Muscle of arm (tissue), 1 donor: ENCODE measurements at regions not wholly inside any gene's neighbourhood (a gene's known extent, or its start where the extent isn't known, plus 50 kb on each side); places are given as distances from the start of the nearest gene placed in this dataset.
"Not testable (repeated sequence)": the region's sequence is repeated elsewhere in the genome, so short reads cannot be mapped to it uniquely, and the experiment has no call there.

ENCODE experiments used
- DNase-seq: peaks from one replicate; pipeline ENCODE4 v3.0.0-alpha.2; 2013

GRCh38 chr18:71249791-71250190 lies 960.9 kb downstream of the SOCS6 start:
- DNase-seq: no peak

DNA sequence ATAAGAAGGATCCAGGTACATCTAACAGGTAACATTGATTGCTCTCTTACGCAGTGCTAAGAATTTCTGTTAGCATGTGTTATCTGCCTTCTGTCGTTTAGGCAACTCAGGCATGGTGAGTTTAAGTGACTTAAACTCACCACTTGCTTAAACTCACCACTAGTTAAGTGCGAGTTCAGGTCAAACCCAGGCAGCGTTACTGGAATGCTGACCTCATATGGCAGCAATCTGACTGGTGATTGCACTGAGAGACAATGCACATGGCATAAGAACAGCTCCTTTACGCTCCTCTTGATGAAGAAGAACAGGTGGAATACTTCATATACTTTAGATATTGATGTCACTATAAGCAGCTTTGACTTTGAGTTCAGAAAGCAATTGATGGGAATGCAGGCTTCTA lies 954.1 kb downstream of the SOCS6 start:
- DNase-seq: no peak

DNA sequence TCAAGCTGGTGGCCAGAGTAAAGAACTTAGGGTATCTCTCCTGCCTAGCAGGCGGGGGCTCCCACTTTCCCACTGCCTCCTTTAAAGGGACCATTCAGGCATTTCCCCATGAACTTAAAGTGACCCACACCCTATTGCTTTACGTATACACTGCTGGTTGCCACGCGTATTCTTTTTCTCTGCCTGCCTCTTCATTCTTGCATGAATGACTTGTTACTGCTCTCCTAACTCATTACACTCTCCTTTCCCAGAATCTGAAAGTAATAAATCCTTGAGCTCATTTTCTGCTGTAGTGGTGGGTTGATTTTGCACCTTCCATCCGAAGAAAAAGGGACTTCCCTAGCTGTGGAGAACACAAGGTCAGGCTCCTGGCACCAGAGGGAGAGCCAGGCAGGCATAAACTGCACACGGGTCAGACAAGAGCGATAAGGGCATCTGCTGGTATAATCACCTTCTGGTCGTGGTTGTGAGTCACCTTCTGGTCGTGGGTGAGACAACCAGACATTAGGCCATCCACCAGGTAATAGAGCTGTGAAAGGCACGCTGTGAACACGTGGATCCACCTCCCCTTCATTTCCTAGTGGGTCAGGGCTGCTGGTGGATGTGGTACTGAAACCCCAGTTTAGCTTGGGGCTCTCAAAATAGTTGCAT lies 950.3 kb downstream of the SOCS6 start:
- DNase-seq: no peak

GRCh38 chr18:71237641-71238040 lies 948.8 kb downstream of the SOCS6 start:
- no peak for DNase-seq

DNA sequence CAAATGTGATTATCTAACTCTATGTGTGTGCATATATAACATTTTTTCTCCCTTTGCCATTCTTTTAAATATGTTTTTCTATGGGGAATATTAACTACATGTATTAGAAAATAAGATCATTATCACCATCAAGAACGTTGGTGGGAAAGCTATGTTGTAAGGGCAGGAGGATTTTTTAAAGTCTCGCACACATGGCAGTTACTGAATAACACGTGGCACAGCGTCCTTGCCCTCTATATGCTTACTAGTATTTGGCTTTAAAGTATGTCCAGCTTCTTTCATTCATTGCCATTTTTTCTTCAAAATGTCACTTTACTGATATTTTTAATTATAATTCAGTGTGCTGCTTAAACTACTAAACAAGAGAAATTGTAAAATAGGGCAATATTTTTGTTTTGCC lies 944.3 kb downstream of the SOCS6 start:
- no peak for DNase-seq

GRCh38 chr18:71223486-71223885 lies 934.6 kb downstream of the SOCS6 start:
- DNase-seq: no peak

DNA sequence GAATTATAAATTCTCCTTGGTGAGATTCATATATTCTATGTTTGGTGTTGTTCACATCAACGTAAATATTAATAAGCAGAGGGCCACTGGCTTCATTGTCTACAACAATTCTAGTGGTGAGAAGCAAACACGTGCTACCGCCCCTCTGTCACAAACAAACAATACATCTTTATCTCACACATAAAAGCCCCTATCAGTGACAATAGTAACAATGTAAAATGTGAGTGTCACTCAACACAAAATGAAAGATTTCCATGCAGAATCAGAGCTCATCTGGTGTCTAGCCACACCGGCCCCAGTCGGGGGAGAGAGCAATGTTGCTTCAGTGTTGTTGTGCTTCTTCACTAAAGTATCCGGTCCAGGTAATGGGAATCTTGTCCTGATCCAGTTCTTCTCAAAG lies 932.6 kb downstream of the SOCS6 start:
- no peak for DNase-seq

- not testable (repeated sequence) for DNase-seq
Measured at GRCh38 chr18:71212739-71213138, 923.9 kb downstream of the SOCS6 start.

DNA sequence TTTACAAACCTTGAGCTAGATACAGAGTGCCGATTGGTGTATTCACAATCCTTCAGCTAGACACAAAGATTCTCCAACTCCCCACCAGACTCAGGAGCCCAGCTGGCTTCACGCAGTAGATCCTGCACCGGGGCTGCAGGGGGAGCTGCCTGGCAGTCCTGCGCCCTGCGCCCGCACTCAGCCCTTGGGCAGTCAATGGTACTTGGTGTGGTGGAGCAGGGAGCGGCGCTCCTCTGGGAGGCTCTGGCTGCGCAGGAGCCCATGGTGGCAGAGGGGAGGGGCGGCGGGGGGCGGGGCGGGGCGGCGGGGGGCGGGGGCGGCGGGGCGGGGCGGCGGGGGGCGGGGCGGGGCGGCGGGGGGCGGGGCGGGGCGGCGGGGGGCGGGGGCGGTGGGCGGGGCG lies 923.4 kb downstream of the SOCS6 start:
- no peak for DNase-seq

- DNase-seq: no peak
Measured at GRCh38 chr18:71209944-71210343, 921.1 kb downstream of the SOCS6 start.

DNA sequence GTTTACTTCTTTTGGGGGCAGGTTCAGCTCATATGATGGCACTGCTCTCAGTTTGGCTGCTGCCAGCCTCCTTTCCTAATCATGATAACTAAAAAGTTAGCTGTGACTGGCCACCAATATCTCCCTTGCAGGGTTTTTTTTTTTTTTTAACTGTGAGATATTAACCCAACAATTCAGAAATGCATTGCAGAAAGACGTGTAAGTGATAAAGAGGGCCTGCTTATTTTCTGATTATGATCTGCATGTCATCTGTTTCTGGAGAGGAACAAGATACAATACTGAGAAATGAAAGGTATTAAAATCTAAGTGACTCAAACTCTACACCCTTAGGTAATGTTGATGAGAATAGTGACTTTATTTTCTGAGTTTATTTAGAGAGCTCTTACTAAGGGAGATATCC lies 905.6 kb downstream of the SOCS6 start:
- DNase-seq: no peak

GRCh38 chr18:71189581-71189980 lies 900.7 kb downstream of the SOCS6 start:
- DNase-seq: no peak

DNA sequence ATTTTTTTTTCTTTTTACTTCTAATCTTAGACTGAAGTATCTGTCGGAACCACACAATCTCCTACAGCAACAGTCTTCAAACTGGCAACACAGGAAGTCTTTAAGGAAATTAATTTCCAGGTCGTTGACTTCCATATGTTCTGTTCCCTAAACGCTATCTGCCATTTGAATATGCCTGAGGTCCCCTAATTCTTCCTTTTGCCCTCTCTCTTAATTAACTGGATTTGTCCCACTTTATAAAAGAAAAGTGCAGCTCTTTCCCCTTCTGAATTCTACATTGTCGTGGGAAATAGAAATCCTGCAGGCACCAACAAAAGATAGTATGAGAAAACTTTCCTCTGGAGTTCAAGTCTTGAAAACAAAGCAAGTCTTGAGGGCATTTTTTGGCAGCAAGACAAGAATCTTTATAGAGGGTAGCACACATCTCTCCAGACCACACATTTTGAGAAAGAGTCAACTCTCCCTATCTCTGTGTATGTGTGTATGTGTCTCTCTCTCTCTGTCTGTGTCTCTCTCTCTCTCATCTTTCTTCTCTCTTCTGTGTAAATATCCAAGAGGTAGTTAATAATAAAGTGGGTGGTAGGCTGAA lies 879.8 kb downstream of the SOCS6 start:
- DNase-seq: no peak

DNA sequence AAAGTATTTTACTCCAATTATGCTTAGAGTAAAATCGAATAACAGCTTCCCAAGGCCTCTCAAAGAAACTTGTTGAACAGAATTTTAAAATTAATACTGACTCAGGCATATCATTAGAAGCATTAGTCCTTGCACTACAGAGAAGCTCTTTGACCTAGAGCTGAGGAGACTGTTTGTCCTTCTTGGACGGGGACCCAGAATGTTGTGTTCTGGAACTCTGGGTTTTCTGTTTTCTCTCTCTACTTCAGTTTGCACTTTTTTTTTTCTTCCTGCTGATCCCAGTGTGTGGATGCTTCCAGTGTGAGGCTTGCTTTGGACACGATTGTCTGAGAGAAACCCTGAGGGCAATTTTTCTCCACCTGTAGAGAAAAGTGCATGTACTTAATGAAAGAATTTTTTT lies 847.6 kb downstream of the SOCS6 start:
- DNase-seq: no peak

DNA sequence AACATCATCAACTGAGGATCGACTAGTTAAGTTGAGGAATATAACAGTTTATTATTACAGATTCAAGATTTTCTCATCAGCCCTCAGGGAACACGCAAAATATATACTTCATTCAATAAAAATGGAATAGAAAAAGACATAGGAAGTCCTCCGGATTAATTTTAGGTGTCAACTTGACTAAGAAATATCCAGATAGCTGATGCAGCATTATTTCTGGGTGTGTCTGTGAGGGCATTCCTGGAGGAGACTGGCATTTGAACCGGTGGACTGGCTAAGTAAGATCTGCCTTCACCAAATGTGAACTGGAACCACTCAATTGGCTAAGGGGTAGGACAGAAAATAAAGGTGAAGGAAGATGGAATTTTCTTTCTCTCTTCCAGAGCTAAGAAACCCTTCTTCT lies 845.3 kb downstream of the SOCS6 start:
- DNase-seq: no peak

- no peak for DNase-seq
Measured at GRCh38 chr18:71131918-71132317, 843.1 kb downstream of the SOCS6 start.

DNA sequence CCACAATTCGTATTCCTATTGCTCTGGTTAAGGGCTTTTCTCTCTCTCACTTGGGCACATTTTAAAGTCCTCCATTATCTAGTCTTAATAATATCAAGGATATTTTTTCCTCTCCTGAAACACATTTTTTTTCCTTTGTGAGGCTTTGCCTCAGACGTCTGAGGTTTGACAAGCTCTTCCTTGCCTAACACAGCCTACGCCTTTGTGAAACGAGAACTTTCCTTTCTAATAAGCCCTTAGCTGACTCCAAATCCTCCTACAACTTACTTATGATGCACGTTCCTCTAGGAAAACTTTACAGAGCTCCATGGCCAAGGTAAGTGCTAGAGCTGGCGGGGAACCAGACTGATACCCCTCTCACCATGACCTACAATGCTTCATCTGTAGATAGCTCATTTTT lies 841.5 kb downstream of the SOCS6 start:
- DNase-seq: no peak

- DNase-seq: no peak
Measured at GRCh38 chr18:71125581-71125980, 836.7 kb downstream of the SOCS6 start.

DNA sequence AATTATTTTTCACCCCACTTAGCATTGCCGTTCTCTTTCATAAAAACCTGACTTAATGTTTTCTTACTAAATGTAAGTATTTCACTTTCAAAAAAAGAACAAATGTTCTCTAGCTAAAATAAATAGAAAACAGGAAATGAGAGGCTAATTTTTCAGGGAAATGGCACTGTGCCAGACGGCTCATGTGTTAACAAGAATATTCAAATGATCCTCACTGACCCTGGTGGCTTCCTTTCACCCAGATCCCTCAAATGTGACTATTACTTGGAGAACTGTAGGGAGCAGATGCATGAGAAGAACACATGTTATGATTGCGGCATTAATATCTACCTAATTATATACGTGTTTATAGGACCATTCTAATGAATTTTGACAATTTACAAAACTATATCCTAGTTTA lies 827.7 kb downstream of the SOCS6 start:
- DNase-seq: no peak

DNA sequence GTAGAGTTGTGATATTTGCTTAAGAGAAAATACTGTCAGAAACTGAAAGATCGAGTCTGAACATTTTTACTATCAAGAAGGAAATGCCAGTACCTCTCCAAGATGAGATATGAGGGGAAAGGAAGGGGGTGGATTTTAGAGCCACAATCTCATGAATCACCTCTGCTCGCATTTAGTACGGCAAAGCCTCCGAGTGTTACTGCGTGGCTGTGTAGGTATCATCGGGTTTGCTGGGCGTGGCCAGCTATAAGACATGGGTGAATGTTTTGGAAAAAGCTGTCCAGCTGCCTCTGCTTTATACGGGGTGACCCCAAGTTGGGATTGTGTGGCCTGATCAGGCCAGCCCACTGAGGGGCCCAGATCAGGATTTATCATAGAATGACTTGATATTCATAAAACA lies 826.4 kb downstream of the SOCS6 start:
- no peak for DNase-seq

- DNase-seq: no peak
Measured at GRCh38 chr18:71114550-71115210, 825.8 kb downstream of the SOCS6 start.

DNA sequence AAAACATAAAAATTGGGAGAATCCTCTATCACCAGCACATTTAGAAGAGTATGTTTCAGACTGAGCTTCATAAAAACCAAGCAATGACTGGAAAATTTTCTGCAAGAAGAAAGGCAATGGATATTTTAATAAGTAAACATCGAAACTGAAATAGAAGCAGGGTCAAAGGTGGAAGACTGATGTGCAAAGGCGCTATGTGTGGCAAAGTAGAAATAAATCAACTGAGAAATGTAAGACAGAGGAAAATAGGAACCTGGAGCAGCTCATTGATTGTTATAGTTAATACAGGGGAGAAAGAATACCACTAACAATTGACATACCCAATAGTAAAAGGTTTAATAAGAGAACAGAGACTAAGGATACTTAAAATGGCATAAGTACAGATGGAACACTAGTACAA lies 818.4 kb downstream of the SOCS6 start:
- no peak for DNase-seq

GRCh38 chr18:71106701-71107100 lies 817.9 kb downstream of the SOCS6 start:
- no peak for DNase-seq
